IPS-20b (cell line): ENCODE measurements at regions not wholly inside any gene's neighbourhood (a gene's known extent, or its start where the extent isn't known, plus 50 kb on each side); places are given as distances from the start of the nearest gene placed in this dataset.

Experiments used
- H3K27ac ChIP-seq: one replicate; pipeline ENCODE4 v1.5.1; 2013; ENCODE audit warnings: low read length
- H3K27me3 ChIP-seq: 2 replicates; pipeline ENCODE4 v1.6.1; 2013; ENCODE audit warnings: mild to moderate bottlenecking, low read length, inconsistent platforms; ENCODE audit not compliant: insufficient read depth
- H3K36me3 ChIP-seq: 2 replicates; pipeline ENCODE4 v1.6.1; 2013; ENCODE audit warnings: low read depth, mild to moderate bottlenecking, inconsistent platforms, low read length, moderate library complexity; ENCODE audit not compliant: insufficient read depth
- H3K4me1 ChIP-seq: 2 replicates; pipeline ENCODE4 v1.6.1; 2013; ENCODE audit warnings: mild to moderate bottlenecking, control low read depth, inconsistent platforms, low read length, moderate library complexity; ENCODE audit not compliant: insufficient read depth
- H3K4me3 ChIP-seq: 2 replicates; pipeline ENCODE4 v1.5.1; 2013; ENCODE audit warnings: mild to moderate bottlenecking, low read length, inconsistent platforms
- H3K9ac ChIP-seq: 2 replicates; pipeline ENCODE4 v1.6.1; 2013; ENCODE audit warnings: low read depth, mild to moderate bottlenecking, inconsistent platforms, low read length, moderate library complexity
- H3K9me3 ChIP-seq: 2 replicates; pipeline ENCODE4 v1.6.1; 2013; ENCODE audit warnings: mild to moderate bottlenecking, low read depth, low read length, inconsistent platforms; ENCODE audit not compliant: insufficient read depth

DNA sequence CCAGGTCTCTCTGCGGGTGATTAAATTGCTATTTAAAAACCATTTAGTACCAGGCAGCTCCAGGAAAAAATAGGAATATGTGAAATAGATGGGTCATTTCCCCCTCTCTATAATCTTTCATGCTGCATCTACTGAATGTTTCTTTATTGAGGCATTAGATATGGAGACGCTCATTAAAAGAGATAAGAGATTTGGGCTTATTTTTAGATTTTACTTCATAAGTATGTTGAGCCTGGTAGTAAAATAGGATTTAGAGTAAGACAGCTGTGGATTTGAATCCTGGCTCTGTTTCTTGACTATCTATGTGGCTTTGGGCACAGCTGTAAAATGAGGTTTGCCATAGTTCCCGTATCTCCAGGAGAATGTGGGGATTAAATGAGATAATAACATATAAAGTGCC lies 451.0 kb upstream of the GRIA1 start:
- no peaks in the 10 kb centered on the region for H3K9me3 ChIP-seq
- H3K9ac ChIP-seq = no peak overlapping the region
- H3K4me3 ChIP-seq = no peak overlapping the region
- no peaks in the 10 kb centered on the region for H3K4me1 ChIP-seq
- H3K27me3 ChIP-seq = no peaks in the 10 kb centered on the region
- no peaks in the 10 kb centered on the region for H3K36me3 ChIP-seq
- H3K27ac ChIP-seq = no peak overlapping the region

DNA sequence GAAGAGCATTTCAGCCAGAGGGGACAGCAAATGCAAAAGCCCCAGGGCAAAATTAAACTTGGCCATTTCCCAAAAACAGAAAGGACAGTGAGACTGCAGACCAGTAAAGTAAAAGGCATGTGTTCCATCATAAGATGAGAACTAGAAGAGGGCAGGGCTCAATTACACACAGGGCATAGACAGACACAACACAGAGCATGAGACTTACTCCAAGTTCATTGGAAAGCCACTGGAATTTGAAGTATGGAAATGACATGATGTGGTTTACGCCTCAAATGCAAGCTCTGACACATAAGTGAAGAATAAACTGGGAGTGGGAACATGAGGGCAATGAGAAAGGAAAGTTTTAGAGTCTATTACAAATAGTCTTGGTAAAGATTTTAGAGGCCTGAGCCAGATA lies 446.6 kb upstream of the GRIA1 start:
- Histone ChIP-seq H3K9ac (no peak overlapping the region), H3K4me3 (no peak overlapping the region), H3K36me3 (no peaks in the 10 kb centered on the region), H3K27me3 (no peaks in the 10 kb centered on the region), H3K27ac (no peak overlapping the region), H3K9me3 (no peaks in the 10 kb centered on the region), H3K4me1 (no peaks in the 10 kb centered on the region)

DNA sequence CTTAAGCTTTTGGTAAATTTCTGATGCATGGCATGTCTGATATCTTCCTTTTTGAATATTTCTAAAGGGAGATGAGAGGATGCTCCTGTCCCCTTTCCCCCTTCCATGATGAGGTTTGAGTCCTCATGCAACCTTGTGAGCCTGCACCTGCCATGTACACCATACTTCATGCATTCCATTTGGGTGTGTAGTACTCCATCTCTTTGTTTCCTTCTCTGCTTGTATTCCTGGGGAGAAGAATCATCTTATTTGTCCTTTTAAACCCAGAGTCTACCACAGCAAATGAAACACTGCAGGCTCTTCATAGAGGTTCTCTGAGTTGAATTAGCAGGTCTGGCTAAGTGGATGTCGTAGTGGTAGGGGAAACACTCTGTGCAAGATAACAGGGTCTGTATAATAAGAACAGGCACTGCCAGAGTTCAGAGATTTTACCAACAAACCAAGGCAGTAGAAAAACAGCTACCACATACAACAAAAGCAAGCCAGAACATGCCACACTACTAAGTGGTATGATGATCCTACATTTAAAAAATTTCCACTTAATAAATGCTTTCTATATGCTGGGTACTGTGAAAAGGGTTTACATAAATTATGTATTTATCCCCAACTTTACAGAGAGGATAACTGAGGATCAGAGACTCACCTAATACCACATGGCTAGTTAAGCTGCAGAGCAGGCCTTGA lies 439.8 kb upstream of the GRIA1 start:
- Histone ChIP-seq H3K9me3 (no peaks in the 10 kb centered on the region), H3K27me3 (no peaks in the 10 kb centered on the region), H3K4me3 (no peak overlapping the region), H3K27ac (no peak overlapping the region), H3K36me3 (no peaks in the 10 kb centered on the region), H3K4me1 (no peaks in the 10 kb centered on the region), H3K9ac (no peak overlapping the region)

DNA sequence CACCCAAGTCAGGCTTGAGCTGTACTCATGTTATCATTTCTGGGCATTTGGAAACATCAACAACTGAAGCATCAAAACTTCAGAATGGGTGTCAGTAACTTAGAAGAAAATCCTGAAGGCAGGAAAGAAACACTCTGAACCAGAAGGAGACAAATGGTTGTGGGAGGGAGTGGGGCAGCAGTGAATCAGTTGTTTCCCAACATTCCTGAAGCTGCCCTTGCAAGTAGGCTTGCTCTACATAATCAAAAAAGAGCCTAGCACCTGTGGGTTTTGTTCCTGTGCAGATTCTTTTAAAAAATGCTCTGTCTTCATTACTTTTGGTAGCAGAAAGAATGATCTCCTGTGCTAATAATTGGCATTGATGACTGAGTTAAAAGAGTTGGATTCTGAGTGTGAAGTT lies 424.2 kb upstream of the GRIA1 start:
- H3K27me3 ChIP-seq = no peaks in the 10 kb centered on the region
- H3K4me3 ChIP-seq = no peak overlapping the region
- H3K9ac ChIP-seq = no peak overlapping the region
- H3K27ac ChIP-seq = no peak overlapping the region
- no peaks in the 10 kb centered on the region for H3K4me1 ChIP-seq
- H3K9me3 ChIP-seq = no peaks in the 10 kb centered on the region
- no peaks in the 10 kb centered on the region for H3K36me3 ChIP-seq

DNA sequence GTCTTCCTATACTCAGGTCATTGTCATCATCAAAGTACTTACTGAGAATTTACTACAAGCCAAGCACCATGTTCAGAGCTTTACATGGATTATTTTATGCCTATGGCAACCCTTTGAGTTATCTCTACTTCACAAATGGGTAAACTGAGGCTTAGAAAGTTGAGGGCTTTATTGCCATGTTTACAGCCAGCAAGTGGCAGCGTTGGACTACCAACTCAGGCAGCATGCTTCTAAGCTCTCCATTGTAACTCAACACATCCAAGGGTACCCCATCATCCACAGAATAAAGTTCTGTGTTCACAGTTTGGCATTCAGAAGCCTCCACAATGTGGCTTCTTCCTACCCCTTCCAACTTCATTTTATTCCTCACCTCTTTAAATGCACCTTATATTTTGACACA lies 422.6 kb upstream of the GRIA1 start:
- Histone ChIP-seq H3K9me3 (no peaks in the 10 kb centered on the region), H3K4me1 (no peaks in the 10 kb centered on the region)

DNA sequence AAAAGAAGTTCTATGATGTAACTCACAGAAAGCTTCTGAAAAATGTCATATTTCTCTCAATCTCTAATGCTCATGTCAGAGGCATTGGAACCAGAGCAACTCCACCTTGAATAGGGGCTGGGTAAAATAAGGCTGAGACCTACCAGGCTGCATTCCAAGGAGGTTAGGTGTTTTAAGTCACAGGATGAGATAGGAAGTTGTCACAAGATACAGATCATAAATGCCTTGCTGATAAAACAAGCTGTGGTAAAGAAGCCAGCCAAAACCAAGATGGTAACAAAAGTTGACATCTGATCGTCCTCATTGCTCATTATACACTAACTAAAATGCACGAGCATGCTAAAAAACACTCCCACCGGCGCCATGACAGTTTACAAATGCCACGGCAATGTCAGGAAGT lies 411.1 kb upstream of the GRIA1 start:
- H3K9me3 ChIP-seq = no peaks in the 10 kb centered on the region
- H3K9ac ChIP-seq = no peak overlapping the region
- H3K36me3 ChIP-seq = no peaks in the 10 kb centered on the region
- H3K27me3 ChIP-seq = no peaks in the 10 kb centered on the region
- no peak overlapping the region for H3K4me3 ChIP-seq
- peaks cover 3% of the 10 kb centered on the region; the same call in 1 of the 2 replicates for H3K4me1 ChIP-seq
- no peak overlapping the region for H3K27ac ChIP-seq

More for the DNA sequence above, 422.6 kb upstream of the GRIA1 start:
- no peak overlapping the region for H3K9ac ChIP-seq
- no peak overlapping the region for H3K4me3 ChIP-seq
- H3K36me3 ChIP-seq = no peaks in the 10 kb centered on the region
- H3K27ac ChIP-seq = no peak overlapping the region
- H3K27me3 ChIP-seq = no peaks in the 10 kb centered on the region

DNA sequence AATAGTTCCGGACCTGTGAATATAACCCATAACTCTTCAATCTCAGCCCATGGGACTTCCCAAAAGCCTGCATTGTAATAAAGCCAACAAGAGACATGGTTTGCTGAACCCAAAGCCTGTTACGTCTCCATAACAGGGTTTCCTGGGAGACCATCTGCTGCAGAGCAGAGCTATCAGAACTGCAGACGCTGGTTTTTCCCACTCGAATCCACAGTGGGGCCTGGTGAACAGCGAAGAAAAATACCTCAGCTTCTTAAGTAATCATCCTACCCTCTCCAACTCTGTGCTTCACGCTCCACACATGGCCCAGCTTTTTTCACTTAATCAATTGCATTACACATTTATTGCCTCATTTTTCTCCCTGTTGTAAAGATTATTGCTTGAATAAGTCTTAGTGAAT lies 409.5 kb upstream of the GRIA1 start:
- no peaks in the 10 kb centered on the region for H3K9me3 ChIP-seq
- no peaks in the 10 kb centered on the region for H3K27me3 ChIP-seq
- H3K4me3 ChIP-seq = no peak overlapping the region
- H3K36me3 ChIP-seq = no peaks in the 10 kb centered on the region
- peaks cover 3% of the 10 kb centered on the region; the same call in 1 of the 2 replicates for H3K4me1 ChIP-seq
- H3K27ac ChIP-seq = no peak overlapping the region
- no peak overlapping the region for H3K9ac ChIP-seq

DNA sequence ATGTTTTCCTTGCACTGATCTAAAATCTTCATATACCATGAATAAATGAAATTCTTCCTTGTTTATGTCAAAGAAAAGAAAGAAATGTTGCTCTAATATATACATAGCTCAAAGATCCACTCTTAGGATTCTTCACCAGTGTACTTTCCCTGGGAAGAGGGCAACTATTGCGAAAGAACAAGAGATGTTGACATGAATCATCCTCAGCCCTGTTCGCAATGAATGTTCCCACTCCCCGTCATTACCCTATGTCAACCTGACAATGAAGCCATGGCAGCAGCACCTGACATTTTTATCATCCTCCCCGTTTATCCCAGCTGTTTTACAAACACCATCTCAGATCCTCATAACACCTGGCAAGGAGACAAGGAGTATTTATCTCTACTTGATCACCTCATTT lies 409.1 kb upstream of the GRIA1 start:
- no peak overlapping the region for H3K9ac ChIP-seq
- no peaks in the 10 kb centered on the region for H3K9me3 ChIP-seq

DNA sequence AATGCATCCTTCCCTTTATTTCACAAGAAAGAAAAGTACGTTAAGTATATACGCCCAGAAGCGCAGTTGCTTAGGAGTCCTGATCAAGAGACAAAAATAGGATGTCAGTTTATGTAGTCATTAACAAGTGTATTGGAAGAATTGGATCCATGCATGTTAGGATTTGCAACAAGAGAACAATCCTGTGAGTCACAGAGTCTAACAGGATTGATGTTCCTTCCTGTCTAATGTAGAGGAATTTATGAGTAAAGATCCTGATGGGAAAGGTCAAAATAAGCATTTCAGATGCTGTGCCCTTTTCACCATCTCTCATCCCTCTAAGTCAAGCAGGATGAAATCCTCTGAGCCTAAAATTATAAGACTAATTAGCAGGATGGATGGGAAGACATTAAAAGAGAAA lies 406.0 kb upstream of the GRIA1 start:
- H3K9me3 ChIP-seq = no peaks in the 10 kb centered on the region
- H3K4me3 ChIP-seq = no peak overlapping the region
- H3K36me3 ChIP-seq = no peaks in the 10 kb centered on the region
- H3K9ac ChIP-seq = no peak overlapping the region
- H3K27ac ChIP-seq = no peak overlapping the region
- H3K4me1 ChIP-seq = peaks cover 3% of the 10 kb centered on the region; the same call in 1 of the 2 replicates
- H3K27me3 ChIP-seq = no peaks in the 10 kb centered on the region

More for the DNA sequence above, 409.1 kb upstream of the GRIA1 start:
- Histone ChIP-seq H3K36me3 (no peaks in the 10 kb centered on the region), H3K27ac (no peak overlapping the region), H3K4me3 (no peak overlapping the region), H3K4me1 (peaks cover 3% of the 10 kb centered on the region; the same call in 1 of the 2 replicates), H3K27me3 (no peaks in the 10 kb centered on the region)

DNA sequence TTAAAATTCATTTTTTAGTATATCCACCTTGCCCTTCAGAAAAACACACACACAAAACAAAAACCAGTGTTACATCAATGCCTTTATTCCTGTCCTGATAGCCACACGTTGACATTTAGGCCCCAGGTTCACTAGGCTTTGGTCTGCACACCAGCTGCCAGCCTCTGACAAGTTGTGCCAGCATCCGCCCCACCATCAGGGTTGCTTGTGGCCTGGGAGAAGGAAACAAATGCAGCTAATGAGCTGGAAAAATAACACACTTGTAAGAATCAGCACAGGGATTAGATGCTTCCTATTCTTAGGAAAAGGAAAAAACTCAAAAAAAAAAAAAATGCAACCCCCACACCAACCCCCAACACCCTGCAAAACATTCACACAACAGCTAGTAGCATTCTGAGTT lies 404.0 kb upstream of the GRIA1 start:
- Histone ChIP-seq H3K4me1 (peaks cover 3% of the 10 kb centered on the region; the same call in 1 of the 2 replicates), H3K9me3 (no peaks in the 10 kb centered on the region), H3K27ac (no peak overlapping the region)

DNA sequence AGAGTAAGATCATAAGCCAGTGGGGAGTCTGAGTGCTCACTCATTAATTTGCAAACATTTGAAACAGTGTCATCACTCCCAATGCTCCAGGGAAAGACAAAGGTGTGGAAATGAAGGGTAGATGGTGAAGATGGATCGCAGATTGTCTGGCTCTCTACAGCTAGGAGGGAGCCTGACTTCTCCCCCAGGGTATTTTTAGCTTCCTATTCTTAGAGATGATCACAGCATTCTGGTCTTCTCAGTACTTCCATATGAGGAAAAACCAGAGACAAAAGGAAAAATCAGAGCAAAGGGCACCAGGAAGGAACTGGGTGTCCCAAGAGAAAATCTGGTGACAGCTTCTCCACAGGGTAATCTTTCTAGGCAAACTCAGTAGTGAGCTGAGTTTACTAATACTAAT lies 401.9 kb upstream of the GRIA1 start:
- H3K9me3 ChIP-seq = no peaks in the 10 kb centered on the region
- H3K36me3 ChIP-seq = no peaks in the 10 kb centered on the region
- H3K27ac ChIP-seq = no peak overlapping the region
- no peaks in the 10 kb centered on the region for H3K27me3 ChIP-seq
- H3K4me3 ChIP-seq = no peak overlapping the region
- no peak overlapping the region for H3K9ac ChIP-seq
- peaks cover 3% of the 10 kb centered on the region; the same call in 1 of the 2 replicates for H3K4me1 ChIP-seq

More for the DNA sequence above, 404.0 kb upstream of the GRIA1 start:
- Histone ChIP-seq H3K27me3 (no peaks in the 10 kb centered on the region), H3K4me3 (no peak overlapping the region), H3K9ac (no peak overlapping the region), H3K36me3 (no peaks in the 10 kb centered on the region)

DNA sequence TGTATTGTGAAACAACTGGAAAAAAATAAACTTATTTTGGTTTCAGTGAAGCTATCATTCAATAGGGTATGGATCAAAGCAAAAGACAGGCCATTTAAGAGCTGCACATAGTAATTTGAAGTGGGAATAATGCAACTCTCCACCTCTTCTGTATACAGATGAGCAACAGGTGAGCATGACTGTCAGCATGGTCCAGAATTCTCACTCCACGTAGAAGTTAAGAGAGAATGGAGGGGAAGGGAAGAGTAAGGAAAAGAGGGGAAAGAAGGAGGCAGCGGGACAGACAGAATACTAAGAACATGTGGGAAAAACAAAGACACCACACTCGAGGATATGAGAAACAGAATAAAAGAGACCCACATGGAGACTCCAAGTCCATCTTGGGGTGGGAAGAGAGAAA lies 396.1 kb upstream of the GRIA1 start:
- Histone ChIP-seq H3K4me3 (no peak overlapping the region), H3K27me3 (no peaks in the 10 kb centered on the region), H3K27ac (no peak overlapping the region), H3K36me3 (no peaks in the 10 kb centered on the region), H3K9me3 (no peaks in the 10 kb centered on the region), H3K9ac (no peak overlapping the region), H3K4me1 (no peaks in the 10 kb centered on the region)
